ENCODE measurements at regions not wholly inside any gene's neighbourhood (a gene's known extent, or its start where the extent isn't known, plus 50 kb on each side); places are given as distances from the start of the nearest gene placed in this dataset.

DNA sequence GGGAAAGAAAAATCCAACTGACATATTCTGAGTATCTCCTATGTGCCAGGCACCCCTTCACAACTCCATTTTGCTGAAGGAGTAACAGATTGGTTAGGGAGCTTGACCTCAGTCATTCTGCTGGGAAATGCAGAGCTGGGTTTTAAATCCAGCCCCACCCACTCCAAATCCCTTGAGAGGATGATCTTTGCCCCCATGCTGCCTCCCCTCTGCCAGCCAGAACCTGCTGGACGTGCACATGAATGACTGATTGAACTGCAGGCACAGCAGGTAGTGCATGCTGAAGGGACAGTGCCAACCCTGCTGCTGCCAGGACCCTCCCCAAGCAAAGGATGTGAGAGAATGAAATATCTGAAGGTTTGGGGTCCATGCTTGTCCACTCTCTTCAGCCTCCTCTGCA is 340.9 kb downstream of the BUD13 start:
- DNase-seq = no peak

DNA sequence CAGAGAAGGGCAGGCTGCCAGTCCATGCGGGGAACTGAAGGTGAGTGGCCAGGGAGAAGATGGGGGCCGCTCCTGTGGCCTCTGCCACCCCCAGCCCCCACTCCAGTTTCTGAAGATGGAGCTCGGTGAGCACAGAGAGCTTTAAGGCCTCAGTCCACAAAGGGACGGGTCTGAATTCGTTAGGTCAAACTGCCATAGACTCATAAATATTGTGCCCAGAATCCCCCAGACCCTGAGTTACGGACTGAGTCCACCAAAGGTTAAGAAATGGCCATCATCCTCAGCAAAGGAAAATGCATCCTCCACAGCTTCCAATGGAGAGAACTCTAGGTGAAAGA is 344.2 kb downstream of the BUD13 start:
- DNase-seq = no peak

DNA sequence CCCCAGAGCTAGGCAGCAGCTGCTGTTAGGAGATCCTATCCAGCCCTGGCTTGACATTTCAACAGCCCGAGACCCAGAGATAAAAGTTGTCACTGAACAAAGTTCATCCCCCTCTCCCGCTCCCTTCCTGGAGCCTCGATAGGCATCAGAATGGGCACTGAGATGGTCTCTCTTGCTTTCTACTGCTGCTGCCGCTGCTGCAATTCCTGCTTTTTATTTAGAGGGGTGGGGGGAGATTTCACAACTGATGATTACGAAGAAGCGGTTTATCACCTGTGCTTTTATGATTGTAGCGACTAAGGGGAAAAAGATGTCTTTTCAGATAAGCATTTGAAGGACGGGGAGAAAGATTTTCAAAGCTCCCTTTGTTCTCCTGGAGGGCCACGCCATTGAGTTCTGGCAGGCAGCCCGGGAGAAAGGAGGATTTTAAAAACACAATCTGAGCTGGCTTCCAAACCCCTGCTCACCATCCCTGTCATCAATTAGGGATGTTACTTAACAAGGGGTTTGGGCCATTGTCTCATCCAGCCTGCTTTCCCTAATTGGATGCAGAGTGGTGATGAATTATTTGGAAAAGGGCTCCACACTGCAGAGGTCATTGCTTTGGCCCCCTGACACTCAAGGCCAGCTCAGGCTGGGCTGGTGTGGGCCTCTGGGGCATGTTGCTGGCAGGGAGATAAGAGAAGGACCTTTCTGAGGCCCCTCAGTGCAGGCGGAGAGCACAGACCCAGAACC is 344.7 kb downstream of the BUD13 start:
- no peak for DNase-seq

GRCh38 chr11:116427337-116427902 is 345.4 kb downstream of the BUD13 start:
- DNase-seq = no peak

GRCh38 chr11:116426761-116427160 is 346.0 kb downstream of the BUD13 start:
- DNase-seq = no peak

- no peak for DNase-seq
Observed at GRCh38 chr11:116424615-116425261, 348.0 kb downstream of the BUD13 start.

GRCh38 chr11:116422956-116423600 is 349.7 kb downstream of the BUD13 start:
- DNase-seq = no peak

GRCh38 chr11:116422556-116422955 is 350.2 kb downstream of the BUD13 start:
- DNase-seq = no peak

DNA sequence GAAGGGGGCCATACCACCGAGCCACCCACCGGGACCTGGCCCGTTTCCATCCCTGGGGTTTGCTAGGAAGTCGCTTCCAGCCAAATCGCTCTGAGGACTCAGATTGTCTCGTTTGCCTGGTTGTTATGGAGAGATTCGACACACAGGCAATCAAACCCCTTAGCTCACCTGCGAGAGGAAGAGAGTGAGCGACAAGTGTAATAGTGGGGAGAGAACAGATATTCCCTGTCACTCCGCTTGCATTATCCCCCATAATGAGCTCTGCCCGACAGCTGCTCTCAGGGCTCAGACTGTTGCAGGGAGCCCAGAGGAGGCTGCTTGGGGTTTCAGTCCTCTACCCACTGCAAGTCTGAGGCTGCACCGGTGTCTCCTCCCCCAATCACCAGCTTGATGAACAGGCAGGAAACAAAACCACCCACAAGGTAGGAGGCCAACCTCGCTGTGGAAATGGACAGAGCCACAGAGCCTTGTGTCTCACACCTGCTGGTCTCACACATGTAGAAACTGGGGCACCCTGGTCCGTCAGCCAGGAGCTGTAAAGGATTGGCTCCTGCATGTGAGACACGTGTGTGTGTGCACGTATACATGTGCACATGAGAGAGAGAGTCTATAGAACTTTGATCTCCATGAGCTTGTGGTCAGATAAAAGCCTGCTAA is 351.1 kb downstream of the BUD13 start:
- DNase-seq = no peak

- DNase-seq = no peak
Observed at GRCh38 chr11:116420770-116421528, 351.8 kb downstream of the BUD13 start.

- DNase-seq = no peak
Observed at GRCh38 chr11:116420030-116420429, 352.8 kb downstream of the BUD13 start.

- no peak for DNase-seq
Observed at GRCh38 chr11:116418388-116419041, 354.3 kb downstream of the BUD13 start.

DNA sequence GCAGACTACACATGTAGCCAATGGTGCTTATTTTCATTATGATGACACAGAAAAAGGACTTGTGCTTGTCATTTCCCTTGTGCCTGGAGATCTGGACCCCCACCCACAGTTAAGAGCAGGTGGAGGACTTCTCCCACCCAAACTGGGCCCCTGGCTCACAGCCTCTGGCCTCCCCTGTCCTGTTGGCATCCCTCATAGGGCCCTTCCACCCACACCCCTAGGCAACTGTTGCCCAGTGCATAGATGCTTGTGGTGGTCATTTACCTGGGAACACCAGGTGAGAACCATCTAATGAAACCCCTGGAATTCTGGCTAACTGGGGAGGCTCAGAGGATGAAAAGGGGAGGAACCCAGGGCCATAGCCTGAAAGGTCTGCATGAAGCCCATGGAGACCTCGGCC is 355.9 kb downstream of the BUD13 start:
- DNase-seq = no peak

GRCh38 chr11:116415095-116415494 is 357.7 kb downstream of the BUD13 start:
- DNase-seq = no peak

DNA sequence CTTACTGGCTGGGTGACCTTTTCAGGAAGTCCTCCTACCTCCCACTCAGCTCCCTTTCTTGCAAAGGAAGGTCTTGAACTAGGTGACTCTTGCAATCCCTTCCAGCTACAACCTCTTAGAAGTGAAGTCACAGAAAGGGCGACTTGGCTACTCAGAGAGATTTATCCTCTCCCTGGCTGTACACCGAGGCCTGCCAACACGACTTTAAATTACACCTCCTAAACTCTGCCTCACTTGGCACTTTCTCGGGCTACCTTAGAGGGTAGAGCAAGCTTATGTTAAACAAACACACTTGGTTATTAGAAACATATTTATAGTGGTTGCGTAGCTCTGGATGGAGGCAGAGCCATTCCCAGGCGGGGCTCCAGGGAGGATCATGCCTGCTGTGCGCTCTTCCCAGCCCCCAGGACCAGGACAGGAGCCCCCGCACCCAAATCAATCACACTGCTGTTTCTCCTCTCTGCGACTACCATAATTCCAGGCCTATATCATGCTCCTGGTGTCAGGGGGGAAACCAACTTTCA is 358.4 kb downstream of the BUD13 start:
- DNase-seq = no peak

DNA sequence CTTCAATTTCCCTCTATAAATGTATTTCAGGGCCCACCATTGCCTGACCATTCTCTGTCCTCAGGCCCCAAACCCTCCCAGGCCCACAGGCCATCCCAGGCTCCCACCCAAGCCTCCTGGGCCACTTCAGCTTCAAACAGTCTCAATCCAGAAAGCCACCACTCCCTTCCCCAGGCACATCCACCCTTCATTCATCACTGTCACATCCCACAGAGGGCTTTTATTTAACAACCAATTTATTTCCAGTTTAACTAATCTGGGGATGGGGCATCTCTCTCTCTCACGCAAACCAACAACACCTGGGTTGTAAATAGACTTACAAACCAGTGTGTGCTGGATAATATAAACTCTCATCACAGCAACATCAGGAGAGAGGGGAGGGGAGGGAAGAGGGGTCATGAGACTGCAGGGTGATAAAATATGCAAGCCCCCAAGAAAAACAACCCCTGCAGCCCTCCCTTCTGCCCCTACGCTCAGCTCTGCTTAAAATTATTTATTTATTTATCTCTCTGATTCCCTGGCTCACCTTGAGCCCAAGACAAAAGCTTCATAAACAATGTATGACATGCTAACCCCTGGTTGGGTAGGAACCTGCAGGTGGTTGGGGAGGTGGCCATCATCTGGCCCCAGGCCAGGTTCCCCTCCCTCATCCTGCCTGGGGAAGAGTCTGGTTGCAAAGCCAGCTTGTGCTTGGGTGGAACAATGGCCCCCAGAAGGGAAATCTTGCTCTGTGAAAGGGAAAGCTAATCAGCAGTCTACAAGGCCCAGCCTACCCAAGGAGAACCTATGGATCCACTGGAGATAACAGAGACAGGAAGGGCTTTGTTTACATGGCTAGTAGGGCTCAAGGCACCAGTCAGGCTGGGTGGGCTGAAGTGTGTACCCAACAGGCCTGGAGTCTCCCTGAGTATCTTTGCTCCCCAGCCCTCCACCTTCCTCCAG is 359.2 kb downstream of the BUD13 start:
- no peak for DNase-seq

GRCh38 chr11:116412118-116412889 is 360.5 kb downstream of the BUD13 start:
- no peak for DNase-seq

DNA sequence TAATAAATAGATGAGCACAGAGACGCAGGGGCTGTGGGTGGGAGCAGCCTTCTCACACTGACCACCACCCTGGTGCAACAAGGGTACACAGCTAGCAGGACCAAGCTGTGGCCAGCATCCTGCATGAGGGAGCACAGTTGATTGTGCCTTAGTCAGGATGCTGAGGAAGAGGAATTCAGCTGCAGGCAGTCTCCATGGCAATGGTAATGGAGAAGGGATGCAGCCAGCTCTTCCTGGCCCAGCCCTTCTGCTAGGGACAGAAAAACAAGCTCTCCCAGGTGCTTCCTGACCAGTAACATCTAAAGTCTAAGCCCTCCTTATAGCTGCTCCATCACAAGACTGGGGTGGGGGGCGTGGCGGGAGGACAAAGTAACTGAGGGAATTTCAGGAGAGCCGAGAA is 363.5 kb downstream of the BUD13 start:
- no peak for DNase-seq

- DNase-seq = no peak
Observed at GRCh38 chr11:116406042-116406441, 366.7 kb downstream of the BUD13 start.

- no peak for DNase-seq
Observed at GRCh38 chr11:116404462-116404798, 368.4 kb downstream of the BUD13 start.

Measured in EL (cell line).